Loucy (cell line): ENCODE measurements at regions not wholly inside any gene's neighbourhood (a gene's known extent, or its start where the extent isn't known, plus 50 kb on each side); places are given as distances from the start of the nearest gene placed in this dataset.

Experiments used
- H2AFZ ChIP-seq: fragments of 200-600 bp; sonication (generic); 2 replicates; pipeline ENCODE4 v1.6.0; 2016; ENCODE audit warnings: antibody characterized with exemption, mild to moderate bottlenecking, low read length, moderate library complexity
- H3F3A ChIP-seq: fragments of 200-600 bp; 2 replicates; pipeline ENCODE4 v1.6.0; 2016; ENCODE audit warnings: antibody characterized with exemption, low read depth, mild to moderate bottlenecking
- H3K27me3 ChIP-seq: fragments of 200-600 bp; sonication (generic); 2 replicates; pipeline ENCODE4 v1.6.1; 2014; ENCODE audit warnings: low read length, mild to moderate bottlenecking; ENCODE audit not compliant: insufficient read depth, poor library complexity, severe bottlenecking
- H3K36me3 ChIP-seq: fragments of 200-600 bp; sonication (generic); 2 replicates; pipeline ENCODE4 v1.6.1; 2016; ENCODE audit warnings: low read length; ENCODE audit not compliant: insufficient read depth
- H3K4me1 ChIP-seq: fragments of 200-600 bp; sonication (generic); 2 replicates; pipeline ENCODE4 v1.5.1; 2014; ENCODE audit warnings: low read length, mild to moderate bottlenecking; ENCODE audit not compliant: insufficient read depth, poor library complexity, severe bottlenecking
- H3K4me2 ChIP-seq: fragments of 200-600 bp; sonication (generic); 2 replicates; pipeline ENCODE4 v1.6.0; 2014; ENCODE audit warnings: antibody characterized with exemption, low read length, low read depth, mild to moderate bottlenecking; ENCODE audit not compliant: poor library complexity, severe bottlenecking
- H3K4me3 ChIP-seq: fragments of 200-600 bp; sonication (generic); 2 replicates; pipeline ENCODE4 v1.5.1; 2014; ENCODE audit warnings: low read length, mild to moderate bottlenecking, mixed read lengths; ENCODE audit not compliant: poor library complexity, severe bottlenecking
- H3K79me2 ChIP-seq: fragments of 200-600 bp; sonication (generic); 2 replicates; pipeline ENCODE4 v1.6.1; 2014; ENCODE audit warnings: low read length; ENCODE audit not compliant: insufficient read depth
- H3K9ac ChIP-seq: fragments of 200-600 bp; sonication (generic); 2 replicates; pipeline ENCODE4 v1.6.0; 2014; ENCODE audit warnings: mild to moderate bottlenecking, low read depth, low read length, moderate library complexity; ENCODE audit not compliant: poor library complexity, severe bottlenecking
- H3K9me2 ChIP-seq: fragments of 200-600 bp; sonication (generic); replicated peaks from 2 replicates; pipeline ENCODE4 v1.6.1; 2016; ENCODE audit warnings: low read depth, low read length, mixed read lengths
- H3K9me3 ChIP-seq: fragments of 200-600 bp; sonication (generic); 2 replicates; pipeline ENCODE4 v1.6.1; 2014; ENCODE audit warnings: mild to moderate bottlenecking, antibody characterized with exemption, low read length, low read depth; ENCODE audit not compliant: insufficient read depth
- H4K20me1 ChIP-seq: fragments of 200-600 bp; sonication (generic); 2 replicates; pipeline ENCODE4 v1.6.0; 2014; ENCODE audit warnings: antibody characterized with exemption, low read length, mild to moderate bottlenecking; ENCODE audit not compliant: insufficient read depth, poor library complexity, severe bottlenecking
- CTCF ChIP-seq: fragments of 200-600 bp; sonication (generic); conservative IDR thresholded peaks from 2 replicates; pipeline ENCODE4 v1.5.1; 2014; ENCODE audit warnings: mild to moderate bottlenecking, antibody characterized with exemption, low read length
- EZH2phosphoT487 ChIP-seq: fragments of 200-600 bp; IDR thresholded peaks from 2 replicates; pipeline ENCODE4 v1.6.1; 2018; ENCODE audit warnings: antibody characterized with exemption, mild to moderate bottlenecking, moderate library complexity, borderline replicate concordance

- Histone ChIP-seq H4K20me1 (no peaks in the 10 kb centered on the region), H3K36me3 (no peaks in the 10 kb centered on the region), H3K79me2 (no peaks in the 10 kb centered on the region), H3K9ac (no peak overlapping the region), H3K9me3 (no peaks in the 10 kb centered on the region), H3K4me3 (no peak overlapping the region), H3K4me1 (no peaks in the 10 kb centered on the region), H3F3A (no peaks in the 10 kb centered on the region), H3K4me2 (no peak overlapping the region), H3K9me2 (no peaks in the 10 kb centered on the region), H2AFZ (no peak overlapping the region), H3K27me3 (no peaks in the 10 kb centered on the region)
- TF ChIP-seq CTCF (no peak), EZH2phosphoT487 (no peak)
These were observed 288.6 kb downstream of the ELAVL2 start for GRCh38 chr9:23537192-23538066.

GRCh38 chr9:23538067-23538402 lies 288.0 kb downstream of the ELAVL2 start:
- H2AFZ ChIP-seq = no peak overlapping the region
- H3K79me2 ChIP-seq = no peaks in the 10 kb centered on the region
- H3K9ac ChIP-seq = no peak overlapping the region
- H3K27me3 ChIP-seq = no peaks in the 10 kb centered on the region
- H3K4me1 ChIP-seq = no peaks in the 10 kb centered on the region
- H3K9me3 ChIP-seq = no peaks in the 10 kb centered on the region
- H3K4me3 ChIP-seq = no peak overlapping the region
- H3K4me2 ChIP-seq = no peak overlapping the region
- no peaks in the 10 kb centered on the region for H4K20me1 ChIP-seq
- no peaks in the 10 kb centered on the region for H3F3A ChIP-seq
- H3K36me3 ChIP-seq = no peaks in the 10 kb centered on the region
- no peaks in the 10 kb centered on the region for H3K9me2 ChIP-seq
- TF ChIP-seq CTCF (no peak), EZH2phosphoT487 (no peak)

DNA sequence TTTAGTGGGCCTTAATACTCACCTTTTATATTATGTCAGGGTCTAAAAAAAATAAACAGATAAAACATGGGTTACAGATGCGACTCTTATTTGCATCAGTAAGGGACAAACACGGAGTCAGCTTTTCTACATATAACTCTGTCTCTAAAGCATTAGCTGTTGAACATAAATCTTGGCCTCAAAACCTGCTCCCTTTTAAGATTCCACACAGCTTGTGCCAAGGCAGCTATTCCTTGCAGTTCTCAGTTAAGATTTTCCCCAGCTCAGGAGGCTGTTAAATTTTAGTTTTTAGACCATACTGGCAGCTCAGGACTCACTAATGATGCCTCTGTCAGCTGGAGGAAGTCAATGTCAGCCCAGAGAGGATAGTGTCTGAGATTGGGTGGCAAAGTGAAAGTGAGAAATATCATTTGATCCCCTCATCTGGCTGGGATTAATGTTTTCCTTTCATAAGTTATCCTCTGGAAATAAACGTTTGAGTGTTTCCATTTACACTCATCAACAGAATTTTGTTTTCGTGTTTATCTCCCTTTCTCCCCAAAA lies 287.5 kb downstream of the ELAVL2 start:
- Histone ChIP-seq H3K4me3 (no peak overlapping the region), H3K27me3 (no peaks in the 10 kb centered on the region), H3K9ac (no peak overlapping the region), H3F3A (no peaks in the 10 kb centered on the region), H3K4me1 (no peaks in the 10 kb centered on the region), H2AFZ (no peak overlapping the region), H3K9me2 (no peaks in the 10 kb centered on the region), H3K79me2 (no peaks in the 10 kb centered on the region), H3K4me2 (no peak overlapping the region), H4K20me1 (no peaks in the 10 kb centered on the region), H3K9me3 (no peaks in the 10 kb centered on the region), H3K36me3 (no peaks in the 10 kb centered on the region)
- TF ChIP-seq EZH2phosphoT487 (no peak), CTCF (no peak)
